ENCODE measurements at regions not wholly inside any gene's neighbourhood (a gene's known extent, or its start where the extent isn't known, plus 50 kb on each side); places are given as distances from the start of the nearest gene placed in this dataset.

GRCh38 chr6:110548110-110548847, 71.9 kb upstream of the SLC22A16 start:
- no peak overlapping the region for H3K27ac Mint-ChIP-seq (ENCODE audit: unreplicated experiment)
- peaks cover 10% of the 10 kb centered on the region for H3K9me3 Mint-ChIP-seq (ENCODE audit: unreplicated experiment)
- DNase-seq = no peak
- H3K27me3 Mint-ChIP-seq (ENCODE audit: unreplicated experiment) = peaks cover 2% of the 10 kb centered on the region
- no peak overlapping the region for H3K4me3 Mint-ChIP-seq (ENCODE audit: unreplicated experiment)
- no peak for TF ChIP-seq CTCF (IDR thresholded peaks at IDR 0.05; ENCODE audit: partially characterized antibody, unreplicated experiment)
- peaks cover 2% of the 10 kb centered on the region for H3K4me1 Mint-ChIP-seq (ENCODE audit: low read depth, unreplicated experiment)
- peaks cover 16% of the 10 kb centered on the region for H3K36me3 Mint-ChIP-seq (ENCODE audit: unreplicated experiment)

- no peak overlapping the region for H3K4me3 Mint-ChIP-seq (ENCODE audit: unreplicated experiment)
- H3K9me3 Mint-ChIP-seq (ENCODE audit: unreplicated experiment) = peaks cover 11% of the 10 kb centered on the region
These were observed 71.0 kb upstream of the SLC22A16 start for GRCh38 chr6:110547266-110547964.

GRCh38 chr6:110545081-110545872, 68.9 kb upstream of the SLC22A16 start:
- H3K27me3 Mint-ChIP-seq (ENCODE audit: unreplicated experiment) = no peaks in the 10 kb centered on the region
- no peak overlapping the region for H3K27ac Mint-ChIP-seq (ENCODE audit: unreplicated experiment)
- H3K4me1 Mint-ChIP-seq (ENCODE audit: low read depth, unreplicated experiment) = peaks cover 3% of the 10 kb centered on the region
- DNase-seq = no peak
- no peak overlapping the region for H3K4me3 Mint-ChIP-seq (ENCODE audit: unreplicated experiment)
- TF ChIP-seq CTCF (IDR thresholded peaks at IDR 0.05; ENCODE audit: partially characterized antibody, unreplicated experiment) = no peak
- peaks cover 8% of the 10 kb centered on the region for H3K9me3 Mint-ChIP-seq (ENCODE audit: unreplicated experiment)
- H3K36me3 Mint-ChIP-seq (ENCODE audit: unreplicated experiment) = peaks cover 11% of the 10 kb centered on the region

More at GRCh38 chr6:110547266-110547964, 71.0 kb upstream of the SLC22A16 start:
- no peak for DNase-seq
- Mint-ChIP-seq H3K4me1 (ENCODE audit: low read depth, unreplicated experiment) (peaks cover 3% of the 10 kb centered on the region), H3K36me3 (ENCODE audit: unreplicated experiment) (peaks cover 16% of the 10 kb centered on the region), H3K27me3 (ENCODE audit: unreplicated experiment) (no peaks in the 10 kb centered on the region), H3K27ac (ENCODE audit: unreplicated experiment) (no peak overlapping the region)
- no peak for TF ChIP-seq CTCF (IDR thresholded peaks at IDR 0.05; ENCODE audit: partially characterized antibody, unreplicated experiment)

- DNase-seq = no peak
- Mint-ChIP-seq H3K27me3 (ENCODE audit: unreplicated experiment) (no peaks in the 10 kb centered on the region), H3K9me3 (ENCODE audit: unreplicated experiment) (peaks cover 8% of the 10 kb centered on the region), H3K4me3 (ENCODE audit: unreplicated experiment) (no peak overlapping the region), H3K27ac (ENCODE audit: unreplicated experiment) (no peak overlapping the region), H3K36me3 (ENCODE audit: unreplicated experiment) (peaks cover 11% of the 10 kb centered on the region), H3K4me1 (ENCODE audit: low read depth, unreplicated experiment) (peaks cover 3% of the 10 kb centered on the region)
- no peak for TF ChIP-seq CTCF (IDR thresholded peaks at IDR 0.05; ENCODE audit: partially characterized antibody, unreplicated experiment)
These were observed 68.1 kb upstream of the SLC22A16 start for GRCh38 chr6:110544472-110544871.

Data from glutamatergic neuron (in vitro differentiated cells).